SK-N-SH treated with all-trans-retinoic acid at 6 μM for 48 hours (cell line): ENCODE measurements at regions not wholly inside any gene's neighbourhood (a gene's known extent, or its start where the extent isn't known, plus 50 kb on each side); places are given as distances from the start of the nearest gene placed in this dataset.

ENCODE experiments used
- ARNTL ChIP-seq: fragments of 450-650 bp; formaldehyde crosslinking; IDR thresholded peaks from 2 replicates; pipeline ENCODE4 v1.5.0; 2020; ENCODE audit warnings: low read depth, mild to moderate bottlenecking, moderate library complexity, borderline replicate concordance
- BACH2 ChIP-seq: fragments of 250-450 bp; sonication (Bioruptor Pico); IDR thresholded peaks from 2 replicates; pipeline ENCODE4 v1.9.0; 2021; ENCODE audit warnings: mild to moderate bottlenecking, borderline replicate concordance
- ESRRG ChIP-seq: fragments of 250-450 bp; sonication (Bioruptor Pico); IDR thresholded peaks from 2 replicates; pipeline ENCODE4 v1.6.1; 2021; ENCODE audit warnings: mild to moderate bottlenecking
- OSR1 ChIP-seq: fragments of 250-450 bp; sonication (Bioruptor Pico); IDR thresholded peaks from 2 replicates; pipeline ENCODE4 v1.8.0; 2022; ENCODE audit warnings: moderate library complexity, mild to moderate bottlenecking, inconsistent platforms
- RARB ChIP-seq: fragments of 250-450 bp; sonication (Bioruptor Pico); IDR thresholded peaks from 2 replicates; pipeline ENCODE4 v1.8.0; 2021; ENCODE audit warnings: mild to moderate bottlenecking, moderate library complexity
- SNAI2 ChIP-seq: fragments of 250-450 bp; sonication (Bioruptor Pico); IDR thresholded peaks from 2 replicates; pipeline ENCODE4 v1.5.0; 2020; ENCODE audit warnings: mild to moderate bottlenecking, moderate library complexity
- TOX ChIP-seq: fragments of 250-450 bp; sonication (Bioruptor Pico); IDR thresholded peaks from 2 replicates; pipeline ENCODE4 v1.8.0; 2021; ENCODE audit warnings: mild to moderate bottlenecking, moderate library complexity, borderline replicate concordance
- ZC3H10 ChIP-seq: fragments of 250-450 bp; sonication (Bioruptor Pico); IDR thresholded peaks from 2 replicates; pipeline ENCODE4 v1.5.1; 2021; ENCODE audit warnings: mild to moderate bottlenecking, moderate library complexity
- ZFP3 ChIP-seq: fragments of 250-450 bp; sonication (Bioruptor Pico); IDR thresholded peaks from 2 replicates; pipeline ENCODE4 v1.5.0; 2020; ENCODE audit warnings: mild to moderate bottlenecking, moderate library complexity
- ZNF565 ChIP-seq: fragments of 450-650 bp; formaldehyde crosslinking; conservative IDR thresholded peaks from 2 replicates; pipeline ENCODE4 v1.5.0; 2020; ENCODE audit warnings: low read depth, mild to moderate bottlenecking, moderate library complexity
- TF ChIP-seq, protein P1 (sequence below): fragments of 250-450 bp; sonication (Bioruptor Pico); IDR thresholded peaks from 2 replicates; pipeline ENCODE4 v1.8.0; 2020; ENCODE audit warnings: mild to moderate bottlenecking, moderate library complexity, borderline replicate concordance
- TF ChIP-seq, protein P2 (sequence below): fragments of 250-450 bp; sonication (Bioruptor Pico); IDR thresholded peaks from 2 replicates; pipeline ENCODE4 v1.5.1; 2020; ENCODE audit warnings: low read depth, mild to moderate bottlenecking, moderate library complexity
- TF ChIP-seq, protein P3 (sequence below): fragments of 250-450 bp; sonication (Bioruptor Pico); IDR thresholded peaks from 2 replicates; pipeline ENCODE4 v1.8.0; 2021; ENCODE audit warnings: low read depth, mild to moderate bottlenecking, moderate library complexity, borderline replicate concordance
- TF ChIP-seq, protein P4 (sequence below): fragments of 250-450 bp; sonication (Bioruptor Pico); IDR thresholded peaks from 2 replicates; pipeline ENCODE4 v1.5.1; 2021; ENCODE audit warnings: mild to moderate bottlenecking, moderate library complexity

DNA sequence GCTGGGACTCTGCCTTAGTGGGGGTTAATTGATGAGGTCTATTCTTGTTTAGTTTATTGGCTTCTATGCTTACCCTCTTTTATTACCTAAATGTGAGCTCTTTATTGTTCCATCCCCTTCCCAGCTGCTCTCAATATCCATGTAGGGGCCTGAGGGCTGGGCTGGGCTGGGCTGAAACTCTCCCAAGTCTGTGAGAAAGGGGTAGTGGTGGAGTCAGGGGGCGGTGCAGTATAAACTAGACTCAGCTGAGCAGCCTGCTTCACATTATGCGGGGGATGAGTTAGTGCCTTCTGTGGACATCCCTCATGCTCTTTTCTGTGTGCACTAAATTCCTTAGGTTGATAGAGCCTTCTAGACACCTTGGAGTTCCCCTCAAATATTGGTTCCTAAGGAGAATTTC lies 451.8 kb upstream of the PTGER4 start:
- TF ChIP-seq, protein P1, sequence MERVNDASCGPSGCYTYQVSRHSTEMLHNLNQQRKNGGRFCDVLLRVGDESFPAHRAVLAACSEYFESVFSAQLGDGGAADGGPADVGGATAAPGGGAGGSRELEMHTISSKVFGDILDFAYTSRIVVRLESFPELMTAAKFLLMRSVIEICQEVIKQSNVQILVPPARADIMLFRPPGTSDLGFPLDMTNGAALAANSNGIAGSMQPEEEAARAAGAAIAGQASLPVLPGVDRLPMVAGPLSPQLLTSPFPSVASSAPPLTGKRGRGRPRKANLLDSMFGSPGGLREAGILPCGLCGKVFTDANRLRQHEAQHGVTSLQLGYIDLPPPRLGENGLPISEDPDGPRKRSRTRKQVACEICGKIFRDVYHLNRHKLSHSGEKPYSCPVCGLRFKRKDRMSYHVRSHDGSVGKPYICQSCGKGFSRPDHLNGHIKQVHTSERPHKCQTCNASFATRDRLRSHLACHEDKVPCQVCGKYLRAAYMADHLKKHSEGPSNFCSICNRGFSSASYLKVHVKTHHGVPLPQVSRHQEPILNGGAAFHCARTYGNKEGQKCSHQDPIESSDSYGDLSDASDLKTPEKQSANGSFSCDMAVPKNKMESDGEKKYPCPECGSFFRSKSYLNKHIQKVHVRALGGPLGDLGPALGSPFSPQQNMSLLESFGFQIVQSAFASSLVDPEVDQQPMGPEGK (CRISPR knock-in tag), result no peak
- TF ChIP-seq, protein P2, sequence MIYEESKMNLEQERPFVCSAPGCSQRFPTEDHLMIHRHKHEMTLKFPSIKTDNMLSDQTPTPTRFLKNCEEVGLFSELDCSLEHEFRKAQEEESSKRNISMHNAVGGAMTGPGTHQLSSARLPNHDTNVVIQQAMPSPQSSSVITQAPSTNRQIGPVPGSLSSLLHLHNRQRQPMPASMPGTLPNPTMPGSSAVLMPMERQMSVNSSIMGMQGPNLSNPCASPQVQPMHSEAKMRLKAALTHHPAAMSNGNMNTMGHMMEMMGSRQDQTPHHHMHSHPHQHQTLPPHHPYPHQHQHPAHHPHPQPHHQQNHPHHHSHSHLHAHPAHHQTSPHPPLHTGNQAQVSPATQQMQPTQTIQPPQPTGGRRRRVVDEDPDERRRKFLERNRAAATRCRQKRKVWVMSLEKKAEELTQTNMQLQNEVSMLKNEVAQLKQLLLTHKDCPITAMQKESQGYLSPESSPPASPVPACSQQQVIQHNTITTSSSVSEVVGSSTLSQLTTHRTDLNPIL (CRISPR knock-in tag), result no peak
- TF ChIP-seq ZFP3 (no peak), ZNF565 (CRISPR knock-in tag) (no peak), BACH2 (CRISPR knock-in tag) (no peak), RARB (CRISPR knock-in tag) (no peak), OSR1 (CRISPR knock-in tag) (no peak), ARNTL (CRISPR knock-in tag) (no peak), SNAI2 (CRISPR knock-in tag) (no peak), TOX (CRISPR knock-in tag) (no peak), ESRRG (CRISPR knock-in tag) (no peak), ZC3H10 (CRISPR knock-in tag) (no peak)
- TF ChIP-seq, protein P3, sequence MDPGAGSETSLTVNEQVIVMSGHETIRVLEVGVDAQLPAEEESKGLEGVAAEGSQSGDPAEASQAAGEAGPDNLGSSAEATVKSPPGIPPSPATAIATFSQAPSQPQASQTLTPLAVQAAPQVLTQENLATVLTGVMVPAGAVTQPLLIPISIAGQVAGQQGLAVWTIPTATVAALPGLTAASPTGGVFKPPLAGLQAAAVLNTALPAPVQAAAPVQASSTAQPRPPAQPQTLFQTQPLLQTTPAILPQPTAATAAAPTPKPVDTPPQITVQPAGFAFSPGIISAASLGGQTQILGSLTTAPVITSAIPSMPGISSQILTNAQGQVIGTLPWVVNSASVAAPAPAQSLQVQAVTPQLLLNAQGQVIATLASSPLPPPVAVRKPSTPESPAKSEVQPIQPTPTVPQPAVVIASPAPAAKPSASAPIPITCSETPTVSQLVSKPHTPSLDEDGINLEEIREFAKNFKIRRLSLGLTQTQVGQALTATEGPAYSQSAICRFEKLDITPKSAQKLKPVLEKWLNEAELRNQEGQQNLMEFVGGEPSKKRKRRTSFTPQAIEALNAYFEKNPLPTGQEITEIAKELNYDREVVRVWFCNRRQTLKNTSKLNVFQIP (CRISPR knock-in tag), result no peak
- TF ChIP-seq, protein P4, sequence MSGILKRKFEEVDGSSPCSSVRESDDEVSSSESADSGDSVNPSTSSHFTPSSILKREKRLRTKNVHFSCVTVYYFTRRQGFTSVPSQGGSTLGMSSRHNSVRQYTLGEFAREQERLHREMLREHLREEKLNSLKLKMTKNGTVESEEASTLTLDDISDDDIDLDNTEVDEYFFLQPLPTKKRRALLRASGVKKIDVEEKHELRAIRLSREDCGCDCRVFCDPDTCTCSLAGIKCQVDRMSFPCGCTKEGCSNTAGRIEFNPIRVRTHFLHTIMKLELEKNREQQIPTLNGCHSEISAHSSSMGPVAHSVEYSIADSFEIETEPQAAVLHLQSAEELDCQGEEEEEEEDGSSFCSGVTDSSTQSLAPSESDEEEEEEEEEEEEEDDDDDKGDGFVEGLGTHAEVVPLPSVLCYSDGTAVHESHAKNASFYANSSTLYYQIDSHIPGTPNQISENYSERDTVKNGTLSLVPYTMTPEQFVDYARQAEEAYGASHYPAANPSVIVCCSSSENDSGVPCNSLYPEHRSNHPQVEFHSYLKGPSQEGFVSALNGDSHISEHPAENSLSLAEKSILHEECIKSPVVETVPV (CRISPR knock-in tag), result no peak
